Left lung (tissue), 4 donors: ENCODE measurements at regions not wholly inside any gene's neighbourhood (a gene's known extent, or its start where the extent isn't known, plus 50 kb on each side); places are given as distances from the start of the nearest gene placed in this dataset.

Experiments
- ATAC-seq: fragments of 200-7000 bp; cut with Tn5 transposase; one replicate; pipeline ENCODE4 v1.9.1; 2020; ENCODE audit warnings: moderate library complexity
- DNase-seq, 4 donors: peaks; one replicate each; pipeline ENCODE4 v3.0.0-alpha.2; 2013 to 2020
- H3K27ac ChIP-seq, 2 donors: fragments of 200-600 bp; sonication (generic) in 1 of 2; one replicate each; pipeline versions ENCODE4 v1.5.0 to v1.8.0; 2020 to 2021
- H3K27me3 ChIP-seq, 2 donors: fragments of 200-600 bp; sonication (generic) in 1 of 2; one replicate each; pipeline versions ENCODE4 v1.5.0 to v1.8.0; 2020 to 2021
- H3K36me3 ChIP-seq, 2 donors: fragments of 200-600 bp; sonication (generic) in 1 of 2; one replicate each; pipeline versions ENCODE4 v1.5.0 to v1.8.0; 2020 to 2021
- H3K4me1 ChIP-seq, 2 donors: fragments of 200-600 bp; one replicate each; pipeline ENCODE4 v1.8.0; 2021
- H3K4me3 ChIP-seq, 2 donors: fragments of 200-600 bp; sonication (generic) in 1 of 2; one replicate each; pipeline versions ENCODE4 v1.5.0 to v1.8.0; 2020 to 2021; ENCODE audit warnings: mild to moderate bottlenecking in 1 of 2
- H3K9me3 ChIP-seq, 2 donors: fragments of 200-600 bp; sonication (generic) in 1 of 2; one replicate each; pipeline versions ENCODE4 v1.5.0 to v1.8.0; 2020 to 2021
- intact Hi-C, 2 donors: fragments of 100-400 bp; cut with DNase I; formaldehyde crosslinking; loops; one replicate each; pipeline versions ENCODE4 v1.11.2 to v1.14.2; 2022
- TF ChIP-seq, protein P1 (sequence below), 2 donors: fragments of 200-600 bp; sonication (generic) in 1 of 2; IDR thresholded peaks; one replicate each; pipeline versions ENCODE4 v1.5.0 to v1.8.0; 2021; ENCODE audit warnings: antibody characterized with exemption in 2 of 2
- donor health status: DM: no; HTN: yes; CAD: no.
- donor health status: DM: no; HTN: no; CAD: no.

DNA sequence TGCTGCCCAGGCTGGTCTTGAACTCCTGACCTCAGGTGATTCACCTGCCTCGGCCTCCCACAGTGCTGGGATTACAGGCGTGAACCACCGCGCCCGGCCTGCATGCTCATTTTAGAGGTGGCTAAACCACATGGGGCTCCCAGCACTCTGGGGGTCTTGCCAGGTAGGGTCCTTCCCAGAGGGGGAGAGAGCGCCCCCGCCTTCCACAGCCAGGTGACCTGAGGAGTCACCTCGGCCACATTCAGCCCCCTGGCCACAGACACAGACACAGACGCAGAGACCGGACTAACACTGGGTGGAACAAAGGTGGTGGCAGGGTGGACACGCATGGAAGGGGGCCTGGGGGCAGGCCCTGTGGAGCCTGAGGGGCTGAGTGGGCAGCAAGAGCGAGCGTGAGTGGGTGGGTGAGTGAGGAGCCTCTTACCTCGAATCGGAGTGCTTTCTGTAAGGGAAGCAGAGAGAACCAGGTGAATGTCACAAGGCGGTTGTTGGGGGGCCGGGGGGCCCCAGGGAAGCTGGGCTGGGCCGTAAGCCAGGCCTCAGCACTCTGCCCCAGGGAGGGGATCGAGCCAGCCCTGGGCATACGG, 80.1 kb downstream of the PTPRS start:
- H3K4me3 ChIP-seq, result no peak overlapping the region
- TF ChIP-seq, protein P1, sequence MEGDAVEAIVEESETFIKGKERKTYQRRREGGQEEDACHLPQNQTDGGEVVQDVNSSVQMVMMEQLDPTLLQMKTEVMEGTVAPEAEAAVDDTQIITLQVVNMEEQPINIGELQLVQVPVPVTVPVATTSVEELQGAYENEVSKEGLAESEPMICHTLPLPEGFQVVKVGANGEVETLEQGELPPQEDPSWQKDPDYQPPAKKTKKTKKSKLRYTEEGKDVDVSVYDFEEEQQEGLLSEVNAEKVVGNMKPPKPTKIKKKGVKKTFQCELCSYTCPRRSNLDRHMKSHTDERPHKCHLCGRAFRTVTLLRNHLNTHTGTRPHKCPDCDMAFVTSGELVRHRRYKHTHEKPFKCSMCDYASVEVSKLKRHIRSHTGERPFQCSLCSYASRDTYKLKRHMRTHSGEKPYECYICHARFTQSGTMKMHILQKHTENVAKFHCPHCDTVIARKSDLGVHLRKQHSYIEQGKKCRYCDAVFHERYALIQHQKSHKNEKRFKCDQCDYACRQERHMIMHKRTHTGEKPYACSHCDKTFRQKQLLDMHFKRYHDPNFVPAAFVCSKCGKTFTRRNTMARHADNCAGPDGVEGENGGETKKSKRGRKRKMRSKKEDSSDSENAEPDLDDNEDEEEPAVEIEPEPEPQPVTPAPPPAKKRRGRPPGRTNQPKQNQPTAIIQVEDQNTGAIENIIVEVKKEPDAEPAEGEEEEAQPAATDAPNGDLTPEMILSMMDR (IDR thresholded peaks at IDR 0.05), result no peak
- DNase-seq (peak in 1 of 4 donors; percentile 33), ATAC-seq (no peak)
- no peak overlapping the region for H3K27ac ChIP-seq
- H3K4me1 ChIP-seq, result no peaks in the 10 kb centered on the region
- H3K9me3 ChIP-seq, result peaks cover 0 to 10% of the 10 kb centered on the region in 2 donors
- peaks cover 0 to 26% of the 10 kb centered on the region in 2 donors for H3K36me3 ChIP-seq
- no peaks in the 10 kb centered on the region for H3K27me3 ChIP-seq
- intact Hi-C loops, result no loop called here

DNA sequence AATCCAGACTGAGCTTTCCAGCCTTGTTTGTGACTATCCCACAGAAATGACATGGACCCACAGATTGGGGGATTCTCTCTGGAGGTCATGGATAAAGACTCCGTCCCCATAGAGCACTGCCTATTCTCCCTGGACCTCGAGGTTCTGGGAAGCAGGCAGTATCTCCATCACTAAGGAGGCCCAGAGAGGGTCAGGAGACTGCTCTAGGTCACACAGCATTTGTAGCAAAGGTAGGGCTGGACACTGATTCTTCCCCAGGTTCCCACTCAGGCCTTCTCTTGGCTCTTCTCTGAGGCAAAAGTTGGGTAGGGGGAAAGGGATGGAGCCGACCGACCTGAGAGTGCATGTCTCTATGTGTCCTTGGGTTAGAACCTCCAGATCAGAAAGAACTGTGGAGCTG, 80.9 kb downstream of the PTPRS start:
- intact Hi-C loops, result no loop called here

DNA sequence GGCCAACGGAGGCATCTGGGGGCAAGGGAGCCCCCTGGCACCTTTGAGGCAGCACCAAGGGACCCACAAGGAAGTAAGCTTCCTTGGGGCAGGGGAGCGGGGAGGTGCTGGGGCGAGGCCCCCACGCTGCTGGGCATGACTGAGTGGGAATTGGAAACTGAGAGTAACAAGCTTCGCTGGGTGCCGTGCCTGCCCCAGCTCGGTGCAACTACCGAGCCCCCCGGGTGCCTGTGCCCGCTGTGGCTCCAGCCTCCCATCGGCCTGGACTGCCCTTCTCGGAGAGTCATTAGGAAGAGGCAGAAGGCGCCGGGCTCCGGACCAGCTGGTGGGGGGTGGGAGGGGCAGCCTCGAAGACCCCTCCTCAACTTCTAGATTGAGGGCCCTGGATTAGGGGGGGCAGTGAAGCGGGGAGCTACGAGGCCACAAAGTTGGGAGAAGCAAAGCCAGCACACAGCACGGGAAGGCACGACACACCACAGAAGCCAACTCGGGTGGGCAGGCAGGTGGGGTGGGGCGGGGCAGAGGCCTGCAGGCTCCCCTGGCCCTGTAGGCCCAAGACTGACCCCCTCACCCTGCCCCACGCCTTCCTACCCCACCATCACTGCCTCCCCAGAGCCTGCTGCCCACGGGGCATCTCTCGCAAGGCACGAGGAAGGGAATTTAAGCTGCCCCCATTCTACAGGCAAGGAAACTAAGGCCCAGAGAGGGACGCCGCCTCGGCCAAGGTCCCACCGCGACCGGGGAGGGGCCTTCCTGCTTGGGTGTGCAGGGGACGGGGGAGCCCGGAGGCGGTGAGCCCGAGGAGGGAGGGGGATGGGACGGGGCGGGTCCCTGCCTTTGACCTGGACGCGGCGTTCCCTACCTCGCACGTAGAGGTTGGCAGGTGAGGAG, 83.2 kb downstream of the PTPRS start:
- peak in 1 of 4 donors; percentile 79 for DNase-seq
- H3K36me3 ChIP-seq, result peaks cover 0 to 27% of the 10 kb centered on the region in 2 donors
- H3K9me3 ChIP-seq, result peaks cover 0 to 22% of the 10 kb centered on the region in 2 donors

More for the DNA sequence above, 80.9 kb downstream of the PTPRS start:
- H3K9me3 ChIP-seq, result peaks cover 0 to 18% of the 10 kb centered on the region in 2 donors
- ATAC-seq, result no peak
- no peaks in the 10 kb centered on the region for H3K4me1 ChIP-seq
- peaks cover 0 to 31% of the 10 kb centered on the region in 2 donors for H3K36me3 ChIP-seq
- no peak overlapping the region for H3K27ac ChIP-seq
- TF ChIP-seq, protein P1 (IDR thresholded peaks at IDR 0.05), result no peak
- no peaks in the 10 kb centered on the region for H3K27me3 ChIP-seq
- no peak for DNase-seq
- H3K4me3 ChIP-seq, result no peak overlapping the region

DNA sequence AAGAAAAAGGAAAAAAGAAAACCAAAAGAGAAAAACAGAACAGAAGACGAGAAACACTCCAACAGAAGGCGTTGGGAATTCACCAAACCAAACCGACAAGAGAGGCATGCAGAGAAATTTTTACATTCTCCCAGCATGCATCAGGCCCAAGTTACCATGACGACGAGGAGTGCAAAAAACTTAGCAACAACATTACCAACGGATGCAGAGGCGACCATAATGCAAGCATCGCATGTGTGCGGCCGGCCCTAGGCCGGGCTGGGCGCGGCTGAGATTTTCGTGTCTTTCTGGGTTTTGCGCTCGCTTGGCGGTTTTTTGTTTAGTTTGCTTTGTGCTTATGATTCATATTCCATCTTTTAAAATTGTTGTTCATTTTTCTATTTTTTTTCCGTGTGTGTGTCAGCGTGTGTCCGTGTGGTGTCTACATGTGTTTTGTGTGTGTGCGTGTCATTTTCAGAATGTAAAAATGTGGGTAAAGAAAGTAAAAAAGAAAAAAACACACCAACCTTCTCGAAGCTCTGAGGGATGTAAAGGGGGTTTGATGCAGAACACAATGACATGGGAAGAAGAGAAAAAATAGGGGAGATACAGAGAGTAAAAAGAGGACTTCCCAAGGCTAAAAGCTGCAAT, 84.9 kb downstream of the PTPRS start:
- Histone ChIP-seq H3K27me3 (no peaks in the 10 kb centered on the region), H3K27ac (no peak overlapping the region), H3K4me3 (no peak overlapping the region), H3K36me3 (peaks cover 0 to 27% of the 10 kb centered on the region in 2 donors), H3K9me3 (peaks cover 0 to 22% of the 10 kb centered on the region in 2 donors), H3K4me1 (no peaks in the 10 kb centered on the region)
- DNase-seq (no peak), ATAC-seq (no peak)
- intact Hi-C loops, result no loop called here
- TF ChIP-seq, protein P1 (IDR thresholded peaks at IDR 0.05), result no peak

More for the DNA sequence above, 83.2 kb downstream of the PTPRS start:
- intact Hi-C loops, result no loop called here
- Histone ChIP-seq H3K27me3 (no peaks in the 10 kb centered on the region), H3K27ac (no peak overlapping the region), H3K4me1 (no peaks in the 10 kb centered on the region), H3K4me3 (no peak overlapping the region)
- TF ChIP-seq, protein P1 (IDR thresholded peaks at IDR 0.05), result no peak
- no peak for ATAC-seq

DNA sequence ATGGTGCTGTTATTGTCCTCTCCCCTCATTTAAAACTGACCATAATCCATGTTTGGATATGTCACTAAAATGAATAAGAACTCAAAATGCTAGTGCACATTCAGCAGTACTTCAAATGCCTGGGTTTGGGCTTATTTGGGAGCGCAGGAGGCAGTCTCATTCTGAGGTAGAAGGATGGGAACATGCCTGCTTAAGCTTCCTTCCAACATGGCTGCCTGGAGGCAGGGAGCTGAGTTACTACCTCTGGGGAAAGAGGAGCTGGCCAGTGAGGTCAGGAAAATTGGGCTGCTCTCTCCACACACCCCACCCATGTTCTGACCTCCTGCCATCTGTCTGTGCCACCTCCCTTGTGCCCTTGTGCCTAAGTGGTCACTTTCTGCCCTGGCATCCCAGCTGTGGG, 85.7 kb downstream of the PTPRS start:
- DNase-seq (no peak), ATAC-seq (no peak)
- intact Hi-C loops, result no loop called here
- Histone ChIP-seq H3K4me3 (no peak overlapping the region), H3K4me1 (no peaks in the 10 kb centered on the region), H3K9me3 (peaks cover 0 to 22% of the 10 kb centered on the region in 2 donors), H3K27ac (no peak overlapping the region), H3K27me3 (no peaks in the 10 kb centered on the region), H3K36me3 (peaks cover 0 to 27% of the 10 kb centered on the region in 2 donors)
- TF ChIP-seq, protein P1 (IDR thresholded peaks at IDR 0.05), result no peak
